ENCODE measurements at regions not wholly inside any gene's neighbourhood (a gene's known extent, or its start where the extent isn't known, plus 50 kb on each side); places are given as distances from the start of the nearest gene placed in this dataset.

GRCh38 chr16:21341101-21341500, 63.0 kb upstream of the CRYM start:
- TF ChIP-seq ZNF302 (tag by site-specific recombination; IDR thresholded peaks at IDR 0.05; ENCODE audit: low read depth) (no peak), ZSCAN30 (tag by site-specific recombination; IDR thresholded peaks at IDR 0.05) (no peak), SETDB1 (IDR thresholded peaks at IDR 0.05; ENCODE audit: insufficient read length, low read length) (no peak), ZNF292 (tag by site-specific recombination; IDR thresholded peaks at IDR 0.05; ENCODE audit: borderline replicate concordance, low read depth) (no peak), ZBTB44 (tag by site-specific recombination; IDR thresholded peaks at IDR 0.05) (no peak), WT1 (tag by site-specific recombination; IDR thresholded peaks at IDR 0.05) (no peak)
- TF ChIP-seq, protein P1, sequence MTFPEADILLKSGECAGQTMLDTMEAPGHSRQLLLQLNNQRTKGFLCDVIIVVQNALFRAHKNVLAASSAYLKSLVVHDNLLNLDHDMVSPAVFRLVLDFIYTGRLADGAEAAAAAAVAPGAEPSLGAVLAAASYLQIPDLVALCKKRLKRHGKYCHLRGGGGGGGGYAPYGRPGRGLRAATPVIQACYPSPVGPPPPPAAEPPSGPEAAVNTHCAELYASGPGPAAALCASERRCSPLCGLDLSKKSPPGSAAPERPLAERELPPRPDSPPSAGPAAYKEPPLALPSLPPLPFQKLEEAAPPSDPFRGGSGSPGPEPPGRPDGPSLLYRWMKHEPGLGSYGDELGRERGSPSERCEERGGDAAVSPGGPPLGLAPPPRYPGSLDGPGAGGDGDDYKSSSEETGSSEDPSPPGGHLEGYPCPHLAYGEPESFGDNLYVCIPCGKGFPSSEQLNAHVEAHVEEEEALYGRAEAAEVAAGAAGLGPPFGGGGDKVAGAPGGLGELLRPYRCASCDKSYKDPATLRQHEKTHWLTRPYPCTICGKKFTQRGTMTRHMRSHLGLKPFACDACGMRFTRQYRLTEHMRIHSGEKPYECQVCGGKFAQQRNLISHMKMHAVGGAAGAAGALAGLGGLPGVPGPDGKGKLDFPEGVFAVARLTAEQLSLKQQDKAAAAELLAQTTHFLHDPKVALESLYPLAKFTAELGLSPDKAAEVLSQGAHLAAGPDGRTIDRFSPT (tag by site-specific recombination; IDR thresholded peaks at IDR 0.05): no peak
- TF ChIP-seq, protein P2, sequence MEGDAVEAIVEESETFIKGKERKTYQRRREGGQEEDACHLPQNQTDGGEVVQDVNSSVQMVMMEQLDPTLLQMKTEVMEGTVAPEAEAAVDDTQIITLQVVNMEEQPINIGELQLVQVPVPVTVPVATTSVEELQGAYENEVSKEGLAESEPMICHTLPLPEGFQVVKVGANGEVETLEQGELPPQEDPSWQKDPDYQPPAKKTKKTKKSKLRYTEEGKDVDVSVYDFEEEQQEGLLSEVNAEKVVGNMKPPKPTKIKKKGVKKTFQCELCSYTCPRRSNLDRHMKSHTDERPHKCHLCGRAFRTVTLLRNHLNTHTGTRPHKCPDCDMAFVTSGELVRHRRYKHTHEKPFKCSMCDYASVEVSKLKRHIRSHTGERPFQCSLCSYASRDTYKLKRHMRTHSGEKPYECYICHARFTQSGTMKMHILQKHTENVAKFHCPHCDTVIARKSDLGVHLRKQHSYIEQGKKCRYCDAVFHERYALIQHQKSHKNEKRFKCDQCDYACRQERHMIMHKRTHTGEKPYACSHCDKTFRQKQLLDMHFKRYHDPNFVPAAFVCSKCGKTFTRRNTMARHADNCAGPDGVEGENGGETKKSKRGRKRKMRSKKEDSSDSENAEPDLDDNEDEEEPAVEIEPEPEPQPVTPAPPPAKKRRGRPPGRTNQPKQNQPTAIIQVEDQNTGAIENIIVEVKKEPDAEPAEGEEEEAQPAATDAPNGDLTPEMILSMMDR (tag by site-specific recombination; IDR thresholded peaks at IDR 0.05): no peak
- TF ChIP-seq, protein P3, sequence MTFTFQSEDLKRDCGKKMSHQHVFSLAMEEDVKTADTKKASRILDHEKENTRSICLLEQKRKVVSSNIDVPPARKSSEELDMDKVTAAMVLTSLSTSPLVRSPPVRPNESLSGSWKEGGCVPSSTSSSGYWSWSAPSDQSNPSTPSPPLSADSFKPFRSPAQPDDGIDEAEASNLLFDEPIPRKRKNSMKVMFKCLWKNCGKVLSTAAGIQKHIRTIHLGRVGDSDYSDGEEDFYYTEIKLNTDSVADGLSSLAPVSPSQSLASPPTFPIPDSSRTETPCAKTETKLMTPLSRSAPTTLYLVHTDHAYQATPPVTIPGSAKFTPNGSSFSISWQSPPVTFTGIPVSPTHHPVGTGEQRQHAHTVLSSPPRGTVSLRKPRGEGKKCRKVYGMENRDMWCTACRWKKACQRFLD (tag by site-specific recombination; IDR thresholded peaks at IDR 0.05): no peak

All from HEK293 (cell line).